ENCODE measurements at regions not wholly inside any gene's neighbourhood (a gene's known extent, or its start where the extent isn't known, plus 50 kb on each side); places are given as distances from the start of the nearest gene placed in this dataset.

DNA sequence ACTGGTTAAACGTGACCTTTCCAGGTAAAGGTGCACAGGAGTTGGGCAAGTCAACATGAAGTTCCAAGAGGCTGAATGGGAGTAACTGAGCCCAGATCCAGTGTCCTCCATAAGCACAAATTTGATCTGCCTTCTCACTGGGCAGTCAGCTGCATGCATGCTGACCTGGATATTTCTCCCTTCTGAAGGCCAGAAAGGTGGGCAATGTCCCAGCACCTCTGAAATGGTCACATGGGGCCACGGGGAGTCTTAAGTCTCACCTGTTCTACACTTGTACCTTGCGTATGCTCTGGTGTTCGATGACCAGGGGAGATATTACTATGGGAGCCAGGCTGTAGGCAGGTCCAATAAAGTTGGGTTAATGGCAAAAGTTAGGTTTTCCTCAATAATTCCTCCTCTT is 240.2 kb downstream of the SIPA1L2 start:
- no peaks in the 10 kb centered on the region for H3K36me3 ChIP-seq (ENCODE audit: control insufficient read depth in 3 of 3, insufficient read depth in 2 of 3, low read depth in 1 of 3, low read length in 3 of 3)
- H3K27ac ChIP-seq (ENCODE audit: low read depth in 1 of 3, low read length in 2 of 3): no peak overlapping the region
- H3K4me3 ChIP-seq (ENCODE audit: low read depth in 1 of 3, low read length in 3 of 3): no peak overlapping the region
- DNase-seq (no peak), FAIRE-seq (no peak)
- 91 to 94% (median 92%) methylated on average over 4 of the region's 4 CpGs for WGBS, 3 donors
- no peaks in the 10 kb centered on the region for H3K9me3 ChIP-seq (ENCODE audit: control insufficient read depth in 2 of 2, insufficient read depth in 1 of 2, low read depth in 1 of 2, low read length in 1 of 2)
- no peaks in the 10 kb centered on the region for H3K4me1 ChIP-seq (ENCODE audit: control insufficient read depth in 3 of 3, insufficient read depth in 2 of 3, low read depth in 1 of 3, low read length in 2 of 3)
- H3K27me3 ChIP-seq (ENCODE audit: control insufficient read depth in 3 of 3, insufficient read depth in 3 of 3, low read length in 3 of 3): no peaks in the 10 kb centered on the region

DNA sequence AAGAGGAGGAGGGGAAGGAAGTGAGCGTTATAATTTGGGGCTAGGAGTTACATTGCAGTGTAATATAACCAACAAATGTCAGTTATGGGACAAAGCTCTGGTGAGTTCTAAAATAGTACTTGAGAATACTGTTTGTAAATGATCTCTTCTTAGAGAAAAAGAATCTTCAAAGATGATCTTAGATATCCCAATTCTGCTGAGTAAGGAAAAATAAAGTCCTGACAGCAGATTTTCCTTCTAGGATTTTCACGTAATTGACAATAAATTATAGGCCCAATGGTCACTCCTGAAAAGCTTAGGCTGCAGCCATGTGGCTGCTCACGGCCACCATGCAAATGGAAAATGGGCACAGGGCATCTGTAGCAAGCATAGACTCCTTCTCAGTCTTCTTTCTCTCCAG is 241.6 kb downstream of the SIPA1L2 start:
- no peaks in the 10 kb centered on the region for H3K9me3 ChIP-seq (ENCODE audit: control insufficient read depth in 2 of 2, insufficient read depth in 1 of 2, low read depth in 1 of 2, low read length in 1 of 2)
- H3K27me3 ChIP-seq (ENCODE audit: control insufficient read depth in 3 of 3, insufficient read depth in 3 of 3, low read length in 3 of 3): no peaks in the 10 kb centered on the region
- FAIRE-seq (no peak), DNase-seq (no peak)
- 85 to 91% (median 85%) methylated on average over 3 of the region's 3 CpGs for WGBS, 3 donors
- no peaks in the 10 kb centered on the region for H3K36me3 ChIP-seq (ENCODE audit: control insufficient read depth in 3 of 3, insufficient read depth in 2 of 3, low read depth in 1 of 3, low read length in 3 of 3)
- H3K4me3 ChIP-seq (ENCODE audit: low read depth in 1 of 3, low read length in 3 of 3): no peak overlapping the region
- H3K27ac ChIP-seq (ENCODE audit: low read depth in 1 of 3, low read length in 2 of 3): no peak overlapping the region
- no peaks in the 10 kb centered on the region for H3K4me1 ChIP-seq (ENCODE audit: control insufficient read depth in 3 of 3, insufficient read depth in 2 of 3, low read depth in 1 of 3, low read length in 2 of 3)

DNA sequence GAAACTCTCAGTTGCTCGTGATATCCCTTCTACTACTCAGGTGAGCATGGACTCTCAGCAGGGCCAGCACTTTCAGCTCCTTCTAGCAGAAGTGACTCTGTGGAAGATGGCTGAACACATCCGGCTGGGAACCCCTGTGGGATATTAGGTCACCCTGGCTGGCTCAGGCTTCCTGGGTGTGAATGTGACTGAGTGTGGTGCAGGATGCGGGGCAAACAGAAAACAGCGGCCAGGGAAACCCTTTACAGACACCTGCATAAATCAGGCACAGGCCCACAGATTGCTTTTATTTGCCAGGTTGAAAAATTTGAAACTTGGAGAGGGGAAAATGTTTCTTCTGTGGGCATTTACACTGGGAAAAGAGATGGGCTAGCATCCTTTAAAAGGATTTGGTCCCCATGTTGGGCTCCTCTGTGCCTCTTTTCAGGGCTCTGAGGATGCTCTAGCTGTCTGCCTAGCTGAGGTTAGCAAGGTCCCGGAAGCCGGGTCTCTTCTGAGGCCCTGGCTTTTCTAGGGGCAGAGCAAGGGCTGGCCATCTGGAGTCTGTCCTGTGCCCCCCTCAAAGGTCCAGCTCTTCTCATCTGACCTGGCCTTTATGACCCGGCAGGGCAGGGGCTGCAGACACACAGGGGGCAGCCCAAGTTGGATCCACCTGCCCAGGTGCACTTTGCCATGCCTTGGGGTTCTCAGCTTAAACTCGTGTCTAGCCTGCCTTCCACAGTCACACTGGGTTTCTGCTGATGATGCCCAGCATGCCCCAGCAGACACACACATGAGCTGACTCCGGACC is 243.0 kb downstream of the SIPA1L2 start:
- no peak for DNase-seq

DNA sequence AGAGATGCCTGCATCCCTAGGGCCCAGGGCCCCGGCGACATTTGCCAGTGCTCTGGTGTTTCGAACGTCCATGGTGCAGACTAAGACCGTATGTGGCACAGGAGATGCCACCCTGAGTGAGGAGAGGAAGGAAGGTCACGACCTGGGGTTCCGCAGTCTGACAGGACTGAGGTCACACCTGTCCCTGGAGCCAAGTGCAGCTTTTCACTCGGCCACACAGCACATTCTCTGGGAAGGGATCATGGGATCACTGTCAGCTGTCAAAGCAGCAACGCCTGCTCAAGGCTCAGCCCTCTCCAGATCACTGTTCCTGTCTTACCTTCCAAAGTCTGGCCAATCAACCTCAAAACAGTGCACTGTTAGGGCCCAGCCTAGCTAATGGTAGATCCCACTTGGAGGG is 243.6 kb downstream of the SIPA1L2 start:
- no peak for DNase-seq
- H3K4me1 ChIP-seq (ENCODE audit: control insufficient read depth in 3 of 3, insufficient read depth in 2 of 3, low read depth in 1 of 3, low read length in 2 of 3): no peaks in the 10 kb centered on the region
- H3K36me3 ChIP-seq (ENCODE audit: control insufficient read depth in 3 of 3, insufficient read depth in 2 of 3, low read depth in 1 of 3, low read length in 3 of 3): no peaks in the 10 kb centered on the region
- H3K9me3 ChIP-seq (ENCODE audit: control insufficient read depth in 2 of 2, insufficient read depth in 1 of 2, low read depth in 1 of 2, low read length in 1 of 2): no peaks in the 10 kb centered on the region
- H3K4me3 ChIP-seq (ENCODE audit: low read depth in 1 of 3, low read length in 3 of 3): no peak overlapping the region
- no peak overlapping the region for H3K27ac ChIP-seq (ENCODE audit: low read depth in 1 of 3, low read length in 2 of 3)
- WGBS, 3 donors: 83 to 90% (median 85%) methylated on average over 9 of the region's 9 CpGs
- no peaks in the 10 kb centered on the region for H3K27me3 ChIP-seq (ENCODE audit: control insufficient read depth in 3 of 3, insufficient read depth in 3 of 3, low read length in 3 of 3)
- no peak for FAIRE-seq

More for the DNA sequence above, 243.0 kb downstream of the SIPA1L2 start:
- Histone ChIP-seq H3K27me3 (ENCODE audit: control insufficient read depth in 3 of 3, insufficient read depth in 3 of 3, low read length in 3 of 3) (no peaks in the 10 kb centered on the region), H3K4me1 (ENCODE audit: control insufficient read depth in 3 of 3, insufficient read depth in 2 of 3, low read depth in 1 of 3, low read length in 2 of 3) (no peaks in the 10 kb centered on the region), H3K4me3 (ENCODE audit: low read depth in 1 of 3, low read length in 3 of 3) (no peak overlapping the region), H3K36me3 (ENCODE audit: control insufficient read depth in 3 of 3, insufficient read depth in 2 of 3, low read depth in 1 of 3, low read length in 3 of 3) (no peaks in the 10 kb centered on the region), H3K9me3 (ENCODE audit: control insufficient read depth in 2 of 2, insufficient read depth in 1 of 2, low read depth in 1 of 2, low read length in 1 of 2) (no peaks in the 10 kb centered on the region), H3K27ac (ENCODE audit: low read depth in 1 of 3, low read length in 2 of 3) (no peak overlapping the region)
- WGBS, 3 donors: 86 to 91% (median 90%) methylated on average over 9 of the region's 9 CpGs
- FAIRE-seq: no peak

DNA sequence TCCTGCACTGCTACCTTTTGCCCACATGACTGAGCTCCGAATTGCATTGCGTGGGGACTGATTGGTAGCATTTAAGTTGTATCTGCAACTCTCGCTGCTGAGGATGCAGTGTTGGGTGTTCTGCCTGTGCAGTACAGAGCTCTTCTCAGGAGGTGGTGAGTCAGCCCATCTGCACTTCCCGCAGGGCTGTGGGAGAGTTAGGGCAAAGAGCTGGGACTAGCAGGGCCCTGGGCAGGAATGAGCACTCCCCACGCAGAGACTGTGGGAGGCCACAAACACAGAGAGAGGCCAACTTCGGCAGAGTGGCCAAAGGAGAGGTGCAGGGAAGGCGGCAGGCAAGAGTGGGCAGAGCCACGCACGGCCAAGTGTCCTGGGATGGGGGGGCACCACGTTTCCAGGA is 244.7 kb downstream of the SIPA1L2 start:
- DNase-seq (no peak), FAIRE-seq (no peak)
- no peaks in the 10 kb centered on the region for H3K27me3 ChIP-seq (ENCODE audit: control insufficient read depth in 3 of 3, insufficient read depth in 3 of 3, low read length in 3 of 3)
- H3K4me3 ChIP-seq (ENCODE audit: low read depth in 1 of 3, low read length in 3 of 3): no peak overlapping the region
- no peaks in the 10 kb centered on the region for H3K36me3 ChIP-seq (ENCODE audit: control insufficient read depth in 3 of 3, insufficient read depth in 2 of 3, low read depth in 1 of 3, low read length in 3 of 3)
- WGBS, 3 donors: 82 to 87% (median 86%) methylated on average over 10 of the region's 10 CpGs
- no peaks in the 10 kb centered on the region for H3K4me1 ChIP-seq (ENCODE audit: control insufficient read depth in 3 of 3, insufficient read depth in 2 of 3, low read depth in 1 of 3, low read length in 2 of 3)
- H3K27ac ChIP-seq (ENCODE audit: low read depth in 1 of 3, low read length in 2 of 3): no peak overlapping the region
- H3K9me3 ChIP-seq (ENCODE audit: control insufficient read depth in 2 of 2, insufficient read depth in 1 of 2, low read depth in 1 of 2, low read length in 1 of 2): no peaks in the 10 kb centered on the region

DNA sequence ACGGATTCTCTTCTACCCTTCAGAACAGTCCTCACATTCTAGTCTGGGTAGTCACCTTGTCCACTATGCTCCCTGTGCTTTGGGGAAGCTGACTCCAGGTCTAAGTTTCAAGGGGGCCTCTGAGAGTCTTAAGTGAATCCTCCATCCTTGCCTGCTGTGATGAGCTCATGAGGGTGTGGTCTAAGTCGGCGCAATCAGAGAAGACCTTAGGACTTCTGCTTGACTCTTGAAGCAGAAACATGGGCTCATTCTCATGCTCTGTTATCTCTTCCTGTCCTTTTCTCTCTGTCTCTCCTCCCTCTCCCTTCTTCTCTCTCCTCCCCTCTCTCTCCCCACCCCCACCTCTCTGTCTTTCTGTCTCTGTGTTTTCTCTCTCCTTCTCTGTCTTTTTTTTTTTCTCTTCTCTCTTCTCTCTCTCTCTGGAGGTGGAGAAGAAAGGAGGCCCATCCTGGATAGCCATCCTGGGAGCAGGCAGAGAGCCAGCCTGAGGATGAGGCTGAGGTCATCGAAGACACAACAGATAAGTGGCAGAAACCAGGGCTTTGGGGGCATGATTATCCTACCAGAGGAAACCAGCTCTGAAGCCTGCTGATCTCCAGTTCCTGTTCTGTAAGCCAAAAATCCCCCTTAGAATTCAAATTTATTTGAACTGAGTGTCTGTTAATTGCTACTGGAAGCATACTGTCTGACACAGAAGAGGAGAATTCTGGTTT is 245.6 kb downstream of the SIPA1L2 start:
- Histone ChIP-seq H3K4me3 (ENCODE audit: low read depth in 1 of 3, low read length in 3 of 3) (no peak overlapping the region), H3K4me1 (ENCODE audit: control insufficient read depth in 3 of 3, insufficient read depth in 2 of 3, low read depth in 1 of 3, low read length in 2 of 3) (no peaks in the 10 kb centered on the region), H3K9me3 (ENCODE audit: control insufficient read depth in 2 of 2, insufficient read depth in 1 of 2, low read depth in 1 of 2, low read length in 1 of 2) (no peaks in the 10 kb centered on the region), H3K27me3 (ENCODE audit: control insufficient read depth in 3 of 3, insufficient read depth in 3 of 3, low read length in 3 of 3) (no peaks in the 10 kb centered on the region), H3K27ac (ENCODE audit: low read depth in 1 of 3, low read length in 2 of 3) (no peak overlapping the region), H3K36me3 (ENCODE audit: control insufficient read depth in 3 of 3, insufficient read depth in 2 of 3, low read depth in 1 of 3, low read length in 3 of 3) (no peaks in the 10 kb centered on the region)
- 62 to 77% (median 73%) methylated on average over 4 of the region's 4 CpGs for WGBS, 3 donors
- DNase-seq: no peak
- FAIRE-seq: no peak

DNA sequence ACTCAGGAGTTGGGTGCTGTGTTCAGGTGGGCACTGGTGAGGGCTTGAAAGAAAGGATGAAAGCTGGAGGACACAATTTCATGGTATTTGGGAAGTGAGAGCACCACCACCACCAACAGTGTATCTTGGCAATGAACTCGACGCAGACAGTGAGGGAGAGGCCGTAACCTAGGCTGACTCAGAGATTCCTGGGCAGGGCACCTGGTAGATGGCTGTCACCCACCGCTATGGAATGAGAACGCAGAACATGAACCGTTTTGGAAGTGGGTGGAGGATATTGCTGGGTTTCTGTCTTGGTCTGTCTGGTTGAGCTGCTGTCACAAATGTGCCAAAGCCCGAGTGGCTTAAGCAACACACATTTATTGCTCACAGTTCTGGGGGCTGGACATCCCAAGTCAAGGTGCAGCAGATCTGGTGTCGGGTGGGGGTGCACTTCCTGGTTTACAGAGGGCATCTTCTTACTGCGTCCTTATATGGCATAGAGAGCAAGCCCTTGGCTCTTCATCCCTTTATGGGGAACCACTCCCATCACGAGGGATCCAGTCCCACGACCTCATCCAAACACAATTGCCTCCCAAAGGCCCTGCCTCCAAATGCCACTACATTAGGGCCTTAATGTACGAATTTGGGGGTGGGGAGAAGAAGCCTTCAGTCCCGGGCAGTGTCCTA is 246.3 kb downstream of the SIPA1L2 start:
- Histone ChIP-seq H3K4me1 (ENCODE audit: control insufficient read depth in 3 of 3, insufficient read depth in 2 of 3, low read depth in 1 of 3, low read length in 2 of 3) (no peaks in the 10 kb centered on the region), H3K36me3 (ENCODE audit: control insufficient read depth in 3 of 3, insufficient read depth in 2 of 3, low read depth in 1 of 3, low read length in 3 of 3) (no peaks in the 10 kb centered on the region), H3K27me3 (ENCODE audit: control insufficient read depth in 3 of 3, insufficient read depth in 3 of 3, low read length in 3 of 3) (no peaks in the 10 kb centered on the region), H3K4me3 (ENCODE audit: low read depth in 1 of 3, low read length in 3 of 3) (no peak overlapping the region), H3K27ac (ENCODE audit: low read depth in 1 of 3, low read length in 2 of 3) (no peak overlapping the region), H3K9me3 (ENCODE audit: control insufficient read depth in 2 of 2, insufficient read depth in 1 of 2, low read depth in 1 of 2, low read length in 1 of 2) (no peaks in the 10 kb centered on the region)
- 80 to 86% (median 85%) methylated on average over 13 of the region's 13 CpGs for WGBS, 3 donors
- no peak for DNase-seq
- no peak for FAIRE-seq

DNA sequence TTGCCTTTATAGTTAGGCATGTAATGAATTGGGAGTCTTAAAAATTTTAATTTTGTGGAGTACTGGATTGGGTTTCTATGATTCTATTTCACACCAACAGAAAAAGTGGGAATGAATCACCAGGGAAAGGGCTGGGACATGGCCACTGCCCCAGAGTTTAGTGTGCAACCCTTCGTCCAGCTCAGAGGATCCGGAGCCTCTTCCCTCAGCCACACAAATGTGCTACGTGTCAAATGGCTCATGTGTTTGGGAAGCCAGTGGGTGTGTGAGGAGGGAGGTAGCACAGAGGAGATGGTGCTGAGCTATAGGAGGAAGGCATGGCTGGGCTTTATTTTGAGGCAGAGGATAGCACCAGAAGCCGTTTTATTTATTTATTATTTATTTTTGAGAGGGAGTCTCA is 247.3 kb downstream of the SIPA1L2 start:
- Histone ChIP-seq H3K4me3 (ENCODE audit: low read depth in 1 of 3, low read length in 3 of 3) (no peak overlapping the region), H3K27ac (ENCODE audit: low read depth in 1 of 3, low read length in 2 of 3) (no peak overlapping the region), H3K9me3 (ENCODE audit: control insufficient read depth in 2 of 2, insufficient read depth in 1 of 2, low read depth in 1 of 2, low read length in 1 of 2) (no peaks in the 10 kb centered on the region), H3K36me3 (ENCODE audit: control insufficient read depth in 3 of 3, insufficient read depth in 2 of 3, low read depth in 1 of 3, low read length in 3 of 3) (no peaks in the 10 kb centered on the region), H3K27me3 (ENCODE audit: control insufficient read depth in 3 of 3, insufficient read depth in 3 of 3, low read length in 3 of 3) (no peaks in the 10 kb centered on the region), H3K4me1 (ENCODE audit: control insufficient read depth in 3 of 3, insufficient read depth in 2 of 3, low read depth in 1 of 3, low read length in 2 of 3) (no peaks in the 10 kb centered on the region)
- 80 to 86% (median 83%) methylated on average over 4 of the region's 4 CpGs for WGBS, 3 donors
- FAIRE-seq (no peak), DNase-seq (no peak)

Data from small intestine (tissue), 7 donors.